ENCODE measurements at regions not wholly inside any gene's neighbourhood (a gene's known extent, or its start where the extent isn't known, plus 50 kb on each side); places are given as distances from the start of the nearest gene placed in this dataset.

DNA sequence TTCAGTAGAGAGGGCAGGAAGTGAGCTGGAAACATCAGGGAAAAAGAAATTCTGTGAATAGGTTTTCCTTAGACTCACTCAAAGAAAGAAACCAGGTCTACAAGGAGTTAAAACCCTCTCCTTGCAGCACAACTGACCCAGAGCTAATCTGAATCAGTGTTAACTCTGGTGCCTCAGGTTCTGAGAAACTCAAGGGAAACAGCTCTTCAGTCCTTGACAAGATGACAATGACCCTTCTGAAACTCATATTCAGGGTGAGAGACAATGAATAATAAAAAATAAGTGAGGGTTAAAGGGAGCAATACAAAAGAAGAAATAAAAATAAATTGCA is 903.6 kb downstream of the STPG2 start:
- TF ChIP-seq, protein P1, sequence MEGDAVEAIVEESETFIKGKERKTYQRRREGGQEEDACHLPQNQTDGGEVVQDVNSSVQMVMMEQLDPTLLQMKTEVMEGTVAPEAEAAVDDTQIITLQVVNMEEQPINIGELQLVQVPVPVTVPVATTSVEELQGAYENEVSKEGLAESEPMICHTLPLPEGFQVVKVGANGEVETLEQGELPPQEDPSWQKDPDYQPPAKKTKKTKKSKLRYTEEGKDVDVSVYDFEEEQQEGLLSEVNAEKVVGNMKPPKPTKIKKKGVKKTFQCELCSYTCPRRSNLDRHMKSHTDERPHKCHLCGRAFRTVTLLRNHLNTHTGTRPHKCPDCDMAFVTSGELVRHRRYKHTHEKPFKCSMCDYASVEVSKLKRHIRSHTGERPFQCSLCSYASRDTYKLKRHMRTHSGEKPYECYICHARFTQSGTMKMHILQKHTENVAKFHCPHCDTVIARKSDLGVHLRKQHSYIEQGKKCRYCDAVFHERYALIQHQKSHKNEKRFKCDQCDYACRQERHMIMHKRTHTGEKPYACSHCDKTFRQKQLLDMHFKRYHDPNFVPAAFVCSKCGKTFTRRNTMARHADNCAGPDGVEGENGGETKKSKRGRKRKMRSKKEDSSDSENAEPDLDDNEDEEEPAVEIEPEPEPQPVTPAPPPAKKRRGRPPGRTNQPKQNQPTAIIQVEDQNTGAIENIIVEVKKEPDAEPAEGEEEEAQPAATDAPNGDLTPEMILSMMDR (IDR thresholded peaks at IDR 0.05) = no peak
- TF ChIP-seq POLR2AphosphoS5 (IDR thresholded peaks at IDR 0.05) = no peak

All from suprapubic skin (tissue), 3 donors.